Fibroblast of skin of left quadriceps (primary cell): ENCODE measurements at regions not wholly inside any gene's neighbourhood (a gene's known extent, or its start where the extent isn't known, plus 50 kb on each side); places are given as distances from the start of the nearest gene placed in this dataset.

ENCODE experiments used
- DNase-seq, 2 experiments: peaks; one replicate each; pipeline ENCODE4 v3.0.0-alpha.2; 2013; ENCODE audit warnings: low read depth in 2 of 2

GRCh38 chr1:115492019-115492595 lies 149.7 kb upstream of the VANGL1 start:
- no peak for DNase-seq

DNA sequence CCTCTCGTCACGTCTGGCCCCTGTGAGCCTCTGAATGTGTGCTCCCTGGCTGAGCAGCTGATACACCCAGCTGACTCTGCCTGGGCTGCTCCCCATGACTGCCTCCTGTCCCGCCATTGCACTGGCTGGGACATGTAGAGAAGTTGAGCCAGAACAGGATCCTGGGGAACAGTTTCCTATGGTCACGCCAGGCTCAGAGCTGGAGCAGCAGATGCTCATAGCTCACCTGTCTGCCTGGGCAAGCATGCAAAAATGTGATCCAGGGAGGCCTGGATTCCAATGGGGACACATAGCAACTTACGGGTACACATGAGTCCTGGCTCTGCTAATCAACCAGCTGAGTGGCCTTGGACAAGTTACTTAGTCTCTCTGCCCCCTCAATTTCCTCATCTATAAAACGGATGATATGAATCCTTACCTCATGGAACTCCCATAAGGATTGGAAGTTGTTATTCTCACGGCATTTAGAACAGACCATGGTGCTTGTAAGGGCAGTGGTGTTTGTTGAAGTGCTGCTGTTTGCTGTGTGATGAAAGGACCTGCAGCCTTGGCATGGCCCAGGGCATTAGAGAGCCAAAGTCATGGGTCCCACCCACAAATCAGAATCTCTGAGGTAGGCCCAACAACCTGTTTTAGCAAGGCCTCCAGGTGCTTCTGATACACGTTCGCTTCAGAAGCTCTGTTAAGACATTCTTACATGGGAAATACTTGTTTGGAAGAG lies 150.3 kb upstream of the VANGL1 start:
- DNase-seq = no peak

DNA sequence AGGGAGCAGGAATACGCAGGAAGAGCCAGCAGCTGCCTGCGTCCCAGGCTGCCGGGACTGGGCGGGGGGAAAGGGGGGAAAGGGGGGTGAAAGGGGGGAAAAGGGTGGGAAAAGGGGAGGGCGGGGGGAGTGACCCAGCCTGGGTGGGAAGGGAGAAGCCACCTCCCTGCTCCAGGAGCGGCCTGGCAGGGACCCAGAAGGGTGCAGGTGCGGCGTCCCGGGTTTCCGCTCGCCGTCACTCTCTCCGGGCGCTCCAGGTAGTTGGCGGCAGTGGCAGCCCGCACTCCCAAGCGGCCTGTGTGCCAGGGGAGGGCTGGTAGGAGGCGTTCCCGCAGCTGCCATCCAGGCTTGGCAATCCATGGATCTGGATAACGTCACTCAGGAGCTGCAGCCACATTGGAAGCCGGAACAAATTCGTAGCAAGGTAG lies 141.0 kb upstream of the NGF start:
- DNase-seq = no peak

GRCh38 chr1:115477071-115477470 lies 139.0 kb upstream of the NGF start:
- DNase-seq = no peak

DNA sequence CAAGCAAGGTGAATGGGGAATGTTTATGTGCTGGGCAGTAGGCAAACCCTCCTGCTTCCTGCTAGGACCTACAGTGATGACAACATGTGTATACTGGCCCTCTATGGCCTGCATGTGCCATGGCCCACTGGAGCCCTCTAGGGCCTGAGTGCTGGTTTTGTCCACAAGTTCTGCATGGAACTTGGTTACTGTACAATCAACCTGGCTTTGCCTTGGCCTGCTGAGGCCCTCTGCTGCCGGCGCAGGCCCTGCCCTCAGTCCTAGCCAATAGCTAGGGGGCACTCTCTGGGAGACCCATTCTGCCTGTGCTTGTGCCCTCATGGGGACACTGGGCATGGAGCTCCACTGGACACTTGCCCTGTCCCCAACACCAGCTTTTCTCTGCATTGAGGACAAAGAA lies 138.6 kb upstream of the NGF start:
- no peak for DNase-seq

DNA sequence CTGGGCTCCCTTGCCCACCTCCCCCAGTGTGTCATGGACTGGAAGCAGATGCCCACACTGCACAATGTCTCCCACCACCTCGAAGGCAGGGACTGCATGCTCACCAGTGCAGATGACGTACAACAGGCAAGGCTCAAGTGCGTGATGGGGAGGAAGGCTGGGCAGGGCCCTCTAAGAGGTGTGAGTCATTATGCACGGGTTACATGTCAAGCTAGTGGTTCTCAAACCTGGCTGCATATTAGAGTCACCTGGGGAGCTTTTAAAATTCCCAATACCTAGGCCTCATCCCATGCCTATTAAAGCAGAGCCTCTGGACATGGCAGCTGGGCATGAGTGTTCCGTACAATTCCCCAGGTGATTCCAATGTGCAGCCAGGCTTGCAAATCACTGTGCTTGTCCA lies 137.9 kb upstream of the NGF start:
- DNase-seq = no peak

- DNase-seq = no peak
Observed at GRCh38 chr1:115475252-115475651, 137.2 kb upstream of the NGF start.

- DNase-seq = no peak
Observed at GRCh38 chr1:115473986-115474565, 136.0 kb upstream of the NGF start.

DNA sequence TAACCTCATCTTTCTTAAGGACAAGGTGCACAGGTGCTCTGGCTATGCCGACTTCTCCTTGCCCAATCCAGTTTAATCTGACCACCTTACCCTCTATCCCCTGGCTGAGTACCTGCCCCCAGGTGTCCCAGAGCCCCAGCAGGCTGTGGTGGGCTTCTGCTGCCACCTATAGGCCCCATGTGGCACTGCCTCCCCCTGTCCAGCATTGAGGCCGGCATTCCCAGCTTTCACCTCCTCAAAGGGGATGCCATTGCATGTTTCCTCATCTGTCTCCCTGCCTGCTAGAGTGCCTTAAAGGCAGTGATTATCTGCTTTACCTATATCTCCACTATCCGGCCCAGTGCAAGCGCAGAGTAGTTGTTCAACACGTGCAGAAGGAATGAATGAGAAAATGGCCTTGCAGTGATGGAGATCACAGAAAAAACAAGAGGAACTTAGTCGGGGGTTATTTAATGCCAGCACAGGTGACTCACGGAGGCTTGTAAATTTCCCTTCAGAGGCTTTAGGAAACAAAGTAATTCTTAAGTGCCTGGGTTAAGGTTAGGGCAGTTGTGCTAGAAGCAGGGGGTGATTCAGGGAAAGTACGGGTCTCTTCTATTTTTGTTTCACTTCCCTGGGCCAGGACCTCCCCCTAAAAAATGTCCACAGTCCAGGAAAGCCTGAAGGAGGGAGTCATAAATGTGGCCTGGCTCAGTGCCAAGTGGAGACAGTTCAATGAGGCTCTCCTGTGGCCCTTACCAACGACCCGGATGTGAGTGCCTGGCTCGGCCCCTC lies 131.8 kb upstream of the NGF start:
- DNase-seq = no peak

- DNase-seq = no peak
Observed at GRCh38 chr1:115467790-115468189, 129.7 kb upstream of the NGF start.

- DNase-seq = no peak
Observed at GRCh38 chr1:115467196-115467595, 129.1 kb upstream of the NGF start.

DNA sequence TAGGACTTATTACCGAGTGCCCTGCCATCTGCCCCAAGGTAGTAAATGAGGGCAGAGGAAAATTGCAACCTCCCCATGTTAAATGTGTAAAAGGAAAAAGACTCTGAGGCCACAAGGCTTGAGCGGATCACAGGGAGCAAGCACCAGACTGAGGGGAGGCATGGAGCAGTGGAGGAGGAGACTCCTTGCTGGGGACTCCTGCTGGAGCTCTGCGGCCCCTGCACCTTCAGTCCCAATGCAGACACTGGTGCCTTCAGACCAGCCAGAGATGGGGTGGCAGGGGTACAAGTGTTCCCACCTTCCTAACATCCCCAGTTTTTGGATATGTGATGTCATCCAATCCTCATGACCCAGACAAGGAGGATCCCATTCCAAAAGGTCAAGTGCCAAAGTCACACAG lies 128.4 kb upstream of the NGF start:
- DNase-seq = no peak

- DNase-seq = no peak
Observed at GRCh38 chr1:115465802-115466363, 127.8 kb upstream of the NGF start.

GRCh38 chr1:115463347-115463746 lies 125.3 kb upstream of the NGF start:
- no peak for DNase-seq

DNA sequence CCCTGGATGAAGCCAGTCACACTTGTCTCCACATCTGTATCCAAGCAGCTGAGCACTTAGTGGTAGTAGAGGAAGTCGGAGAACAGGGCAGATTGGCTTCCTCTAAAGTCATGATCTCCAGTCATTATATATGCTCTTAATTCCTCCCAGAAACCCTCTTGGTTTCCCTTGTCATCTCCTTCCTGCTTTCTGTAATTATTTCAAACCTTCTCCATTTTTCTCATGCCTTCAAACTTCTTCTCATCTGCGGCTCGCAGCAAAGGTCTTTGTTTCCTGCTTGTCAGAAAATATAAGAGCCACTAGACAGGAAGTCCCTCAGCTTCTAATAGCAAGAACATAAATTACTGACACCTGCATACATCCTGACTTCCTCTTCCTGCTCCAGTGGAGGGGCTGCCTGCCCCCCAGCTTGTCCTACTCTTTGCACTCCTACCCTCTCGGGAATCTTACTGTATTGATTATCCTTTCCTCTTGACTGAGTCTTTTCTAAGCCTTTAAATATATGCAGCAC lies 124.6 kb upstream of the NGF start:
- DNase-seq = no peak

DNA sequence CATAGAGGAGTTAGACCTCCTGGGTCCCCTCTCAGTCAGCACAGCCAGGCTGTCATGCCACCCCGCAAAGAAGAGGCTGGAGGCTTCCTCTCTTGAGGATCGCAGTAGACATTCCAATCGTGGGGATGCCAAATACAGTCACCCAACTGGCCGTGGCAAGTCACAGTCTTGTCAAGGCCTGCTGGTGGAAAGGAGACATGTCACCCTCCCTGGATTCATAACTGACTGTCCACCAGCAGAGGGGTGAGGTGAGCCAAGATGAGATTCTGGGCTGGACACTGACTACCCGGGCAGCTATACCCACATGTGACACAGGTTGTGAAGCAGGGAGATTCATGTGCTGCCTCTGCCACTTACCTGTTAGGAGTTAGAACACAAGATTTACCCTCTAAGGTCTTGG lies 123.5 kb upstream of the NGF start:
- DNase-seq = no peak

DNA sequence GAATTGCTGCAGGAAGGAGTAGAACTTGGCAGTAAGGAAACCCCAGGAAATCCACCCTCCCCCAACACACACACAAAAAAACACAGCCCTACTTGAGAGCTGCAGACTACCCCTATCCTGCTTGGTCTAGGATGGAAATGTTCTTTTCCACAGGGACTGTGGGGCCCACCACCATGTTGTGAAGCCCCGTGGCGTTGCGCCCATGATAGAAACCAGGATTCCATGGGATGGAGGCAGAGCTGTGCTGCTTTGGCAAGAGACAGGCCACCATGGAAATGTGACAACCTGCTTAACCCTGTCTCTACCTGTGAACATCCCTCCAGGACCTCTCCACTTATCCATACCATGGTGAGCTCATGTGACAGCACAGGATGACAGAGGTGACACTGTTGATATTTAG lies 121.1 kb upstream of the NGF start:
- no peak for DNase-seq

DNA sequence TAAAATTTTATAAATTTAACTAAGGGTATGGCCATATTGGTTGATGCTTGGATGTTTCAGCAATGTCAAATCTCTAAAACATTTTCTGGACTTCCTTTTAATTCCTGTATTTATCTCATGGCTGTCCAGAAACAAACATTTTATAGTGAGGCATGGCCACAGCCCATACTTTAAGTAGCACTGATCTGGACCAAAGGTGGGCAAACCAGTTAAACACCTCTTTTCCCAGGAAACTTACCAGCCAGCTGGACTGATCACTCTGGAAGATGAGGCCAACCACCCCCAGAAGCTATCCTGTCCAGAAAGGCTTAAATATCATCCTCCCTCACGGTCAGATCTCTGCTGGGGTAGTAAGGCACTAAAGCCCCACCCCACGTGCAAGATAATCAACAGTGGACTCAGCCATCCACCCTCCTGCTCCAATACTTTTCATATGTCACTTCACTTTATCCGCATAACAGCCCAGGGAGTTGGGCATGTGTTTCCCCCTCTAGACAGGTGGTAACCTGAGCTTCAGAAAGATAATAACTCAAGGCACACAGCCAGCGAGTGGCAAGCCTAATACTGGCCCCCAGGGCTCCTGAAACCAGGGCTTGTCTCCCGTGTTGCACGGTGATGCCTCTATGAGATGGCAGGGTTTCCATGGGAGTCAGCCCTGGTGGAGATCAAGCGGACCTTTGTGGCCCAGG lies 120.5 kb upstream of the NGF start:
- DNase-seq = no peak

DNA sequence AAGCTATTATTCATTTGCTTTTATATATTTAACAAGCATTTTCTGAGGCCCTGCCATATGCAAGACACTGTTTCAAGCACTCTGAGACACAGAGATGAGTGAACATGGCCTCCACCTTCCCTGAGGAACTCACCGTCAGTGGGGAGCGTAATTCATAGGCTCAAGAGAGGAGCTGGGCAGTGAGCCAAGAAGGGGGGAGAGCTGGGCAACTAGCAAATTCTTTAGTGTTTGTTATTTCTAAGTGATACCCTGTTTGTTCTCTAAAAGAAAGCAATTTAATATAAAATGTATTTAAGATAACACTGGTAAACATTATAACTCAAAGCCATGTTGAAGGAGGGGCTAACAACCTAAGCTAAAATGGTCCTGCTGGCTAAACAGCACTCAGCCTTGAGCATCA lies 119.2 kb upstream of the NGF start:
- no peak for DNase-seq

DNA sequence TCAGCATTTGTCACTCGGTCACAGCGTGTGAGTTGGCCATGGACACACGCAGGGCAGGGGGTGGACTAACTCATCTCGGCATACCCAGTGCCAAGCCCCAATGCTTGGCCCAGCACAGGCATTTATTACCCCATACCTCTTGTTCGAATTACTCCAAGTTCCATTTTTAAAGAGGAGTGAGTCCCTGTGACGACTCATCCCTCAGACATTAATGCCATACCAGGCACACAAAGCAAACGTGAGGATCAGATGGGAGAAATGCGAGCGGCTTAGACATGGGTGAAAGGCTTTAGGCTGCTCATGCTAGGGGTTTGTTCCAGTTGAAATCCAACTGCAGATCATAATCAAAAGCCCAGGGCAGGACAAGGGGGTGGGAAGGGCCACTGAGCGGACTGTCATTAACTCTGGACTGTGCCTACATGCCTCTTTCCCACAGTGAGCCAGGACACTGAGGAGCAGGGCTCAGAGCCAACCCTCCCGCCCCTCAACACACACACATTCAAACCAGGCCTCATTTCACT lies 118.5 kb upstream of the NGF start:
- no peak for DNase-seq

GRCh38 chr1:115454837-115455511 lies 116.9 kb upstream of the NGF start:
- no peak for DNase-seq
